Cerebellar cortex (tissue), 1 donor: ENCODE measurements at regions not wholly inside any gene's neighbourhood (a gene's known extent, or its start where the extent isn't known, plus 50 kb on each side); places are given as distances from the start of the nearest gene placed in this dataset.
"Not testable (repeated sequence)": the region's sequence is repeated elsewhere in the genome, so short reads cannot be mapped to it uniquely, and the experiment has no call there.

Experiments
- DNase-seq: peaks from one replicate; pipeline ENCODE4 v3.0.0-alpha.2; 2015; ENCODE audit warnings: low spot score

GRCh38 chr17:70936724-70937123 lies 767.4 kb downstream of the KCNJ2 start:
- DNase-seq: no peak

GRCh38 chr17:70938336-70938735 lies 769.0 kb downstream of the KCNJ2 start:
- DNase-seq: no peak

GRCh38 chr17:70945386-70945785 lies 776.1 kb downstream of the KCNJ2 start:
- DNase-seq: no peak

- DNase-seq: no peak
Observed at GRCh38 chr17:70947215-70947614, 777.9 kb downstream of the KCNJ2 start.

- no peak for DNase-seq
Observed at GRCh38 chr17:70947636-70948565, 778.6 kb downstream of the KCNJ2 start.

- not testable (repeated sequence) for DNase-seq
Observed at GRCh38 chr17:70953140-70953539, 783.8 kb downstream of the KCNJ2 start.

GRCh38 chr17:70955441-70955840 lies 786.1 kb downstream of the KCNJ2 start:
- DNase-seq: no peak

GRCh38 chr17:70956726-70957125 lies 787.4 kb downstream of the KCNJ2 start:
- no peak for DNase-seq

GRCh38 chr17:70961341-70961740 lies 792.0 kb downstream of the KCNJ2 start:
- DNase-seq: no peak

GRCh38 chr17:70968302-70968701 lies 799.0 kb downstream of the KCNJ2 start:
- DNase-seq: no peak

- no peak for DNase-seq
Observed at GRCh38 chr17:70969521-70970034, 800.2 kb downstream of the KCNJ2 start.

- DNase-seq: no peak
Observed at GRCh38 chr17:70976447-70976846, 807.1 kb downstream of the KCNJ2 start.

GRCh38 chr17:70984873-70985272 lies 815.5 kb downstream of the KCNJ2 start:
- DNase-seq: no peak

GRCh38 chr17:70987867-70988340 lies 818.6 kb downstream of the KCNJ2 start:
- DNase-seq: no peak

GRCh38 chr17:70988622-70989021 lies 819.3 kb downstream of the KCNJ2 start:
- DNase-seq: no peak

- no peak for DNase-seq
Observed at GRCh38 chr17:70989280-70989679, 819.9 kb downstream of the KCNJ2 start.

GRCh38 chr17:70994194-70994593 lies 824.9 kb downstream of the KCNJ2 start:
- DNase-seq: no peak

GRCh38 chr17:70995997-70996396 lies 826.7 kb downstream of the KCNJ2 start:
- no peak for DNase-seq

- DNase-seq: no peak
Observed at GRCh38 chr17:71003736-71004135, 834.4 kb downstream of the KCNJ2 start.

- no peak for DNase-seq
Observed at GRCh38 chr17:71004413-71004812, 835.1 kb downstream of the KCNJ2 start.

- DNase-seq: no peak
Observed at GRCh38 chr17:71011391-71011790, 842.1 kb downstream of the KCNJ2 start.

- DNase-seq: no peak
Observed at GRCh38 chr17:71019699-71020098, 850.4 kb downstream of the KCNJ2 start.

GRCh38 chr17:71022758-71023157 lies 853.4 kb downstream of the KCNJ2 start:
- no peak for DNase-seq
